ENCODE measurements at regions not wholly inside any gene's neighbourhood (a gene's known extent, or its start where the extent isn't known, plus 50 kb on each side); places are given as distances from the start of the nearest gene placed in this dataset.

GRCh38 chr2:166632616-166633015 is 138.6 kb upstream of the SCN7A start:
- Histone ChIP-seq H3K9me3 (ENCODE audit: control insufficient read depth, insufficient read depth, low read length) (peaks cover 6% of the 10 kb centered on the region; the same call in 1 of the 2 replicates), H3K27me3 (ENCODE audit: control insufficient read depth, insufficient read depth, low read length) (no peaks in the 10 kb centered on the region), H3K27ac (ENCODE audit: low read depth, low read length) (peak overlapping the region; percentile 42), H3K4me3 (ENCODE audit: low read depth, low read length) (no peak overlapping the region)
- peak; percentile 90 for DNase-seq (ENCODE audit: low read depth, low spot score)
- TF ChIP-seq CTCF (IDR thresholded peaks at IDR 0.05; ENCODE audit: low read depth, low read length): no peak
- ChIA-PET CTCF (no interaction called here), POLR2A (no interaction called here)

- no peak overlapping the region for H3K27ac ChIP-seq (ENCODE audit: low read depth, low read length)
- ChIA-PET CTCF (no interaction called here), POLR2A (no interaction called here)
- no peak for DNase-seq (ENCODE audit: low read depth, low spot score)
- H3K9me3 ChIP-seq (ENCODE audit: control insufficient read depth, insufficient read depth, low read length): peaks cover 6% of the 10 kb centered on the region; the same call in 1 of the 2 replicates
- TF ChIP-seq CTCF (IDR thresholded peaks at IDR 0.05; ENCODE audit: low read depth, low read length): no peak
- H3K4me3 ChIP-seq (ENCODE audit: low read depth, low read length): no peak overlapping the region
- H3K27me3 ChIP-seq (ENCODE audit: control insufficient read depth, insufficient read depth, low read length): no peaks in the 10 kb centered on the region
These were observed 134.6 kb upstream of the SCN7A start for GRCh38 chr2:166628478-166629136.

GRCh38 chr2:166627893-166628292 is 133.8 kb upstream of the SCN7A start:
- POLR2A ChIA-PET: no interaction called here
- CTCF ChIA-PET: no interaction called here
- TF ChIP-seq CTCF (IDR thresholded peaks at IDR 0.05; ENCODE audit: low read depth, low read length): no peak
- no peak overlapping the region for H3K27ac ChIP-seq (ENCODE audit: low read depth, low read length)
- no peak overlapping the region for H3K4me3 ChIP-seq (ENCODE audit: low read depth, low read length)
- no peaks in the 10 kb centered on the region for H3K27me3 ChIP-seq (ENCODE audit: control insufficient read depth, insufficient read depth, low read length)
- no peak for DNase-seq (ENCODE audit: low read depth, low spot score)
- peaks cover 6% of the 10 kb centered on the region; the same call in 1 of the 2 replicates for H3K9me3 ChIP-seq (ENCODE audit: control insufficient read depth, insufficient read depth, low read length)

- H3K9me3 ChIP-seq (ENCODE audit: control insufficient read depth, insufficient read depth, low read length): no peaks in the 10 kb centered on the region
- no peak for TF ChIP-seq CTCF (IDR thresholded peaks at IDR 0.05; ENCODE audit: low read depth, low read length)
- no peak for DNase-seq (ENCODE audit: low read depth, low spot score)
- no peak overlapping the region for H3K4me3 ChIP-seq (ENCODE audit: low read depth, low read length)
- no peak overlapping the region for H3K27ac ChIP-seq (ENCODE audit: low read depth, low read length)
- no peaks in the 10 kb centered on the region for H3K27me3 ChIP-seq (ENCODE audit: control insufficient read depth, insufficient read depth, low read length)
- ChIA-PET CTCF (no interaction called here), POLR2A (no interaction called here)
These were observed 131.6 kb upstream of the SCN7A start for GRCh38 chr2:166625670-166626069.

GRCh38 chr2:166614503-166614902 is 120.5 kb upstream of the SCN7A start:
- no peaks in the 10 kb centered on the region for H3K27me3 ChIP-seq (ENCODE audit: control insufficient read depth, insufficient read depth, low read length)
- peaks cover 3% of the 10 kb centered on the region; the same call in 1 of the 2 replicates for H3K9me3 ChIP-seq (ENCODE audit: control insufficient read depth, insufficient read depth, low read length)
- CTCF ChIA-PET: no interaction called here
- POLR2A ChIA-PET: no interaction called here
- no peak for TF ChIP-seq CTCF (IDR thresholded peaks at IDR 0.05; ENCODE audit: low read depth, low read length)
- no peak for DNase-seq (ENCODE audit: low read depth, low spot score)
- no peak overlapping the region for H3K27ac ChIP-seq (ENCODE audit: low read depth, low read length)
- H3K4me3 ChIP-seq (ENCODE audit: low read depth, low read length): no peak overlapping the region

All from AG04450 (cell line).